Smooth muscle cell (in vitro differentiated cells): ENCODE measurements at regions not wholly inside any gene's neighbourhood (a gene's known extent, or its start where the extent isn't known, plus 50 kb on each side); places are given as distances from the start of the nearest gene placed in this dataset.

Source experiments
- DNase-seq: peaks from one replicate; lab custom pipeline; 2025; ENCODE audit not compliant: unreplicated experiment; lab: John Stamatoyannopoulos, UW
- H2AFZ ChIP-seq: fragments of 200-600 bp; sonication (generic); 2 replicates; pipeline ENCODE4 v1.6.0; 2016; ENCODE audit warnings: antibody characterized with exemption, low read depth, mild to moderate bottlenecking
- H3F3A ChIP-seq: fragments of 200-600 bp; sonication (generic); 2 replicates; pipeline ENCODE4 v1.6.0; 2017; ENCODE audit warnings: antibody characterized with exemption, low read depth
- H3K27ac ChIP-seq: fragments of 200-600 bp; sonication (generic); 2 replicates; pipeline ENCODE4 v1.5.1; 2016; ENCODE audit warnings: low read depth, mild to moderate bottlenecking
- H3K27me3 ChIP-seq: fragments of 200-600 bp; sonication (generic); 2 replicates; pipeline ENCODE4 v1.6.1; 2016; ENCODE audit warnings: low read depth, mild to moderate bottlenecking
- H3K36me3 ChIP-seq: fragments of 200-600 bp; sonication (generic); 2 replicates; pipeline ENCODE4 v1.5.1; 2016; ENCODE audit warnings: low read depth
- H3K4me1 ChIP-seq: fragments of 200-600 bp; sonication (generic); 2 replicates; pipeline ENCODE4 v1.5.1; 2016; ENCODE audit warnings: low read depth
- H3K4me2 ChIP-seq: fragments of 200-600 bp; sonication (generic); 2 replicates; pipeline ENCODE4 v1.6.0; 2016; ENCODE audit warnings: mild to moderate bottlenecking
- H3K4me3 ChIP-seq: fragments of 200-600 bp; sonication (generic); 2 replicates; pipeline ENCODE4 v1.5.1; 2016; ENCODE audit warnings: mild to moderate bottlenecking
- H3K79me2 ChIP-seq: fragments of 200-600 bp; sonication (generic); 2 replicates; pipeline ENCODE4 v1.6.0; 2016; ENCODE audit warnings: low read depth, mild to moderate bottlenecking
- H3K9ac ChIP-seq: fragments of 200-600 bp; sonication (generic); 2 replicates; pipeline ENCODE4 v1.6.0; 2016; ENCODE audit warnings: low read depth
- H3K9me3 ChIP-seq: fragments of 200-600 bp; sonication (generic); replicated peaks from 2 replicates; pipeline ENCODE4 v1.5.1; 2016; ENCODE audit warnings: low read depth
- H4K20me1 ChIP-seq: fragments of 200-600 bp; sonication (generic); 2 replicates; pipeline ENCODE4 v1.6.0; 2016; ENCODE audit warnings: low read depth
- WGBS: methylation state at CpG from one replicate; pipeline ENCODE4 v1.1.7; 2016; ENCODE audit warnings: low lambda C conversion rate; 5-methylcytosine and 5-hydroxymethylcytosine counted together
- TF ChIP-seq, protein P1 (sequence below): fragments of 200-600 bp; sonication (generic); IDR thresholded peaks from 2 replicates; pipeline ENCODE4 v1.5.1; 2017; ENCODE audit warnings: borderline replicate concordance, mild to moderate bottlenecking, antibody characterized with exemption; ENCODE audit not compliant: insufficient read depth, poor library complexity, severe bottlenecking

DNA sequence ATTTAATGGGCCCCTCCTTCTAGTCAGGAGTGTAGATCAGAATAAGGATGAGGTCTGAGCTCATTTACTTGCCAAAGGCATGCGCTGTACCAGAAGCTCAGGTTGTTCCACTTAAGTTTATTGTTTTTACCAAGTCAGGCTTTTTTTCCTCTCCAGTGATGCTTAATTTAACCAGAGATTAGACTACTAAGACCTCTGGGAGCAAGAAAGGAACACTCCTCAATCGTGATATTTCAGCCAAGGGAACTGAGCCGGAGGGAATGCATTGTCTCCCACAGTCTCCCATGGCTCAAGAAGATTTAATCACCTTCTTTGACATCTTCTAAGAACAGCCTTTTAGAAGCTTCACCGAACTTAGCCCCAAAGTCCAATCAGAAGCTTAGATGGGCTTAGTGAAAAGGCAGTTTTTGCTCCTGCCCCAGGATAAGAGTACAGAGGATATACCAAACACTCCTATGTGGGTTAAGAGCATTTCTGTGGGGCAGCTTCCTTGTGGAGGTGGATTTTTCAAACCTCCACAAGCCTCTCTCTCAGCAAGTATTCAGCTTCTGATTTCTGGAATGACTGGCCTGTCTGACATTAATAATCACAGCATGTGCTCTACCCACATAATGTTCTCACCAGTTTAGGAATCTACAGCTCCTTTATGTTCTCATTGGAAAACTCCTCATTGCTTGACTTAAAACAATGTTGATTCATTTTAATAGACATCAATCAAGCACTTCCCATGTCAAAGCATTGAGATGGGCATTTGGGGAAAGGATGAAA is 322.7 kb downstream of the SUCLA2 start:
- TF ChIP-seq, protein P1, sequence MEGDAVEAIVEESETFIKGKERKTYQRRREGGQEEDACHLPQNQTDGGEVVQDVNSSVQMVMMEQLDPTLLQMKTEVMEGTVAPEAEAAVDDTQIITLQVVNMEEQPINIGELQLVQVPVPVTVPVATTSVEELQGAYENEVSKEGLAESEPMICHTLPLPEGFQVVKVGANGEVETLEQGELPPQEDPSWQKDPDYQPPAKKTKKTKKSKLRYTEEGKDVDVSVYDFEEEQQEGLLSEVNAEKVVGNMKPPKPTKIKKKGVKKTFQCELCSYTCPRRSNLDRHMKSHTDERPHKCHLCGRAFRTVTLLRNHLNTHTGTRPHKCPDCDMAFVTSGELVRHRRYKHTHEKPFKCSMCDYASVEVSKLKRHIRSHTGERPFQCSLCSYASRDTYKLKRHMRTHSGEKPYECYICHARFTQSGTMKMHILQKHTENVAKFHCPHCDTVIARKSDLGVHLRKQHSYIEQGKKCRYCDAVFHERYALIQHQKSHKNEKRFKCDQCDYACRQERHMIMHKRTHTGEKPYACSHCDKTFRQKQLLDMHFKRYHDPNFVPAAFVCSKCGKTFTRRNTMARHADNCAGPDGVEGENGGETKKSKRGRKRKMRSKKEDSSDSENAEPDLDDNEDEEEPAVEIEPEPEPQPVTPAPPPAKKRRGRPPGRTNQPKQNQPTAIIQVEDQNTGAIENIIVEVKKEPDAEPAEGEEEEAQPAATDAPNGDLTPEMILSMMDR = no peak
- Histone ChIP-seq H3K27me3 (no peaks in the 10 kb centered on the region), H3K9me3 (no peaks in the 10 kb centered on the region), H3K4me1 (peaks cover 23% of the 10 kb centered on the region), H3K79me2 (no peaks in the 10 kb centered on the region), H3K9ac (no peak overlapping the region), H3K4me3 (no peak overlapping the region), H3K36me3 (no peaks in the 10 kb centered on the region), H3K27ac (peak overlapping the region; percentile 29), H3K4me2 (peak overlapping the region; percentile 39), H4K20me1 (no peaks in the 10 kb centered on the region), H3F3A (peaks cover 10% of the 10 kb centered on the region), H2AFZ (no peak overlapping the region)
- 74% methylated on average over 4 of the region's 4 CpGs for WGBS
- DNase-seq = no peak

DNA sequence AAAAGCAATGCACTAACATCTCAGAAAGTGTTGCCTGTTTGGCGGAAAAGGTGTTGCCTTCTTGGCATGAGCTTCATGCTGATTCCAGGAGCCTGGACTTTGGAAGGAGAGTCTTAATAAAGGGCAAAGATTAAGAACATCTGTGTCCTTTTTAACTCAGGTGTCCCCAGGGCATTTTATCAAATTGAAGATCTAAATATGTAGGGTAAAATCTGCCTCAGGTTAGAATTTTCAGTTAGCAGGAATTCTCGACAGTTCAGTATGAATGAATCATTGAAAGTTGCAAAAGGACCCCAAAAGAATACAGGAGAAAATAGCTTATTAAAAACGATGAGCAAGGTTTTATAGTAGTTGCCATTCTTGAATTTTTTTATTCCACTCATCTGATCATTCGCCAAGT is 325.2 kb downstream of the SUCLA2 start:
- Histone ChIP-seq H3K79me2 (no peaks in the 10 kb centered on the region), H3K4me1 (peaks cover 23% of the 10 kb centered on the region), H3K4me2 (no peak overlapping the region), H3K9me3 (no peaks in the 10 kb centered on the region), H3K4me3 (no peak overlapping the region), H3K27ac (no peak overlapping the region), H3K27me3 (no peaks in the 10 kb centered on the region), H4K20me1 (no peaks in the 10 kb centered on the region), H3K9ac (no peak overlapping the region), H3K36me3 (no peaks in the 10 kb centered on the region), H3F3A (peaks cover 17% of the 10 kb centered on the region), H2AFZ (no peak overlapping the region)
- TF ChIP-seq, protein P1 = no peak
- WGBS = 93% methylated on average over 4 of the region's 4 CpGs
- DNase-seq = no peak

DNA sequence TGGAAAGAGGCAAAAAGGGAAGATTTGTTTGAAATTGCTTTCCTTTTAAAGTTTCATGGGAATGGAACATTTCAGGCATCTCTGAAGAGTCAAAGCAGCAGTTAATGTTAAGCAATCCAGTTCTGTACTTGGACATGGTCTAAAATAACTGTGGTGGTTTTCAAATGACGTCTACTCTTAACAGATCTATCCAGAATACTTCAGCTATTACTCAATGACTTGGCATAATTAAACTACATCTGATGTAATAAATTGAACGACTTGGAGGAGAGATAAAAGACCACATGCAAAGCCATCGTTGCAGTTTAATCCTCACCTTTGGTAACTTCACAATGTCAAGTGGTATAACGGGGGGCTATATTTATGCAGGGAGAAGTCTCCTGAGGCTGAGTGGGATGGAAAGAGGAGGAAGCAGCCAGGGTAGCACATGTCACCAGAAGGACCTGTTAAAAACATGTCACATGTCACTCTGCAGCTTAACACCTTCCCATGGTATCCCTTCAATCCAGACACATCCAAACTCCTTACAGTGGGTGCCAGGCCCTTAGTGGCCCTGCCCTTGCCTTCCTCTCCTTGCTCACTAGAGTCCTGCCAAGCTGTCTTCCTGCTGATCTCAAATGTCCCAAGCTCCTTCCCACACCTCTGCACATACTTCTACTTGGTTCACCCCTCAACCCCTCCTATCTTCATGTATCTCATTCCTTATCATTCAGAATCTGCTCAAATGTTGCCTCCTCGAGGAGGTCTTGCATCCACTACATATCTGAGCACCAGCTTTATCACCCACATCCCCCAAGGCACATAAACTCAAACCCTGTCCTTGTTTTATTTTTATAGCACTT is 327.8 kb downstream of the SUCLA2 start:
- H3K36me3 ChIP-seq = no peaks in the 10 kb centered on the region
- no peaks in the 10 kb centered on the region for H3K79me2 ChIP-seq
- H3K9me3 ChIP-seq = no peaks in the 10 kb centered on the region
- no peaks in the 10 kb centered on the region for H4K20me1 ChIP-seq
- H2AFZ ChIP-seq = peak overlapping the region; percentile 14
- TF ChIP-seq, protein P1 = no peak
- no peaks in the 10 kb centered on the region for H3K27me3 ChIP-seq
- peak overlapping the region; percentile 72 for H3K4me2 ChIP-seq
- WGBS = 38% methylated on average over 5 of the region's 5 CpGs
- peak overlapping the region; percentile 79 for H3K27ac ChIP-seq
- H3K4me1 ChIP-seq = peaks cover 13% of the 10 kb centered on the region
- H3K9ac ChIP-seq = peak overlapping the region; percentile 30
- H3F3A ChIP-seq = peaks cover 7% of the 10 kb centered on the region
- H3K4me3 ChIP-seq = no peak overlapping the region
- no peak for DNase-seq
